Occipital lobe (tissue), 1 donor: ENCODE measurements at regions not wholly inside any gene's neighbourhood (a gene's known extent, or its start where the extent isn't known, plus 50 kb on each side); places are given as distances from the start of the nearest gene placed in this dataset.

Source experiments
- DNase-seq: peaks from one replicate; lab custom pipeline; 2025; lab: John Stamatoyannopoulos, UW

GRCh38 chr4:186931519-186931918 is 207.9 kb upstream of the FAT1 start:
- no peak for DNase-seq

- DNase-seq, result no peak
Measured at GRCh38 chr4:186932196-186932595, 208.5 kb upstream of the FAT1 start.

GRCh38 chr4:186932631-186933187 is 209.1 kb upstream of the FAT1 start:
- DNase-seq, result no peak

- DNase-seq, result no peak
Measured at GRCh38 chr4:186934244-186934643, 210.6 kb upstream of the FAT1 start.

GRCh38 chr4:186934841-186935443 is 211.3 kb upstream of the FAT1 start:
- no peak for DNase-seq

- DNase-seq, result no peak
Measured at GRCh38 chr4:186935901-186936300, 212.2 kb upstream of the FAT1 start.

- no peak for DNase-seq
Measured at GRCh38 chr4:186936496-186937375, 213.1 kb upstream of the FAT1 start.

GRCh38 chr4:186939226-186939625 is 215.6 kb upstream of the FAT1 start:
- no peak for DNase-seq

- DNase-seq, result no peak
Measured at GRCh38 chr4:186939766-186940165, 216.1 kb upstream of the FAT1 start.

- no peak for DNase-seq
Measured at GRCh38 chr4:186940476-186940875, 216.8 kb upstream of the FAT1 start.

- no peak for DNase-seq
Measured at GRCh38 chr4:186942758-186943377, 219.2 kb upstream of the FAT1 start.

- no peak for DNase-seq
Measured at GRCh38 chr4:186943411-186943810, 219.8 kb upstream of the FAT1 start.

GRCh38 chr4:186946136-186946535 is 222.5 kb upstream of the FAT1 start:
- no peak for DNase-seq

- no peak for DNase-seq
Measured at GRCh38 chr4:186946682-186947294, 223.1 kb upstream of the FAT1 start.

- DNase-seq, result no peak
Measured at GRCh38 chr4:186948361-186949242, 224.9 kb upstream of the FAT1 start.

- DNase-seq, result no peak
Measured at GRCh38 chr4:186949847-186950246, 226.2 kb upstream of the FAT1 start.

- no peak for DNase-seq
Measured at GRCh38 chr4:186952709-186953108, 229.1 kb upstream of the FAT1 start.

- no peak for DNase-seq
Measured at GRCh38 chr4:186953599-186954260, 230.1 kb upstream of the FAT1 start.

- DNase-seq, result no peak
Measured at GRCh38 chr4:186954509-186954908, 230.9 kb upstream of the FAT1 start.

- DNase-seq, result no peak
Measured at GRCh38 chr4:186954956-186955355, 231.3 kb upstream of the FAT1 start.
